H1 (cell line): ENCODE measurements at regions not wholly inside any gene's neighbourhood (a gene's known extent, or its start where the extent isn't known, plus 50 kb on each side); places are given as distances from the start of the nearest gene placed in this dataset.

Source experiments
- CTCF ChIA-PET: fragments of 300-600 bp; sonication (Branson Sonifier 250); formaldehyde crosslinking; loops from one replicate; lab custom pipeline; 2021; ENCODE audit not compliant: partially characterized antibody; lab: Charles Lee
- POLR2A ChIA-PET: fragments of 300-600 bp; sonication (Branson Sonifier 250); formaldehyde crosslinking; loops from one replicate; lab custom pipeline; 2021; ENCODE audit warnings: inconsistent platforms; ENCODE audit not compliant: partially characterized antibody; lab: Charles Lee
- DNase-seq, 2 experiments: peaks; one replicate each; pipeline versions ENCODE4 v3.0.0 to v3.0.0-alpha.2; 2010 to 2022; ENCODE audit warnings: low spot score in 2 of 2, low read depth in 1 of 2, mixed read lengths in 1 of 2
- FAIRE-seq: peaks from 2 replicates; lab custom pipeline; 2011; peaks lifted over from hg19 to GRCh38; lab: Jason Lieb, UNC
- H2AFZ ChIP-seq: 2 replicates; pipeline ENCODE4 v1.8.1; 2012; ENCODE audit warnings: low read length, inconsistent platforms
- H2AK5ac ChIP-seq: 2 replicates; pipeline ENCODE4 v1.6.1; 2013; ENCODE audit warnings: low read depth, low read length
- H2BK120ac ChIP-seq: replicated peaks from 2 replicates; pipeline ENCODE3; 2013; ENCODE audit warnings: low read depth, low read length, inconsistent platforms
- H2BK12ac ChIP-seq: 2 replicates; pipeline ENCODE4 v1.6.1; 2013; ENCODE audit warnings: low read depth, low read length
- H2BK15ac ChIP-seq: 2 replicates; pipeline ENCODE4 v1.6.1; 2013; ENCODE audit warnings: low read length
- H2BK20ac ChIP-seq: 2 replicates; pipeline ENCODE4 v1.6.1; 2013; ENCODE audit warnings: low read length
- H2BK5ac ChIP-seq: 2 replicates; pipeline ENCODE4 v1.6.1; 2013; ENCODE audit warnings: low read depth, low read length
- H3K14ac ChIP-seq: 2 replicates; pipeline ENCODE4 v1.6.1; 2013; ENCODE audit warnings: inconsistent platforms; ENCODE audit not compliant: insufficient read length
- H3K18ac ChIP-seq: 2 replicates; pipeline ENCODE4 v1.6.1; 2013; ENCODE audit warnings: low read length; ENCODE audit errors: extremely low read depth
- H3K23ac ChIP-seq: 2 replicates; pipeline ENCODE4 v1.6.1; 2013; ENCODE audit warnings: inconsistent platforms; ENCODE audit not compliant: insufficient read length
- H3K23me2 ChIP-seq: 2 replicates; pipeline ENCODE4 v1.6.1; 2013; ENCODE audit warnings: low read depth, low read length
- H3K27ac ChIP-seq: 2 replicates; pipeline ENCODE4 v1.6.1; 2011; ENCODE audit warnings: low read depth, low read length, inconsistent platforms
- H3K27me3 ChIP-seq, 4 experiments: replicated peaks in 1 of 4; 1 replicate in 1 of 4; 2 replicates in 3 of 4; pipeline versions ENCODE4 v1.6.1 to v1.8.1; 2011 to 2013; ENCODE audit warnings: low read length in 3 of 4, mild to moderate bottlenecking in 3 of 4, inconsistent platforms in 2 of 4, mixed read lengths in 2 of 4, moderate library complexity in 1 of 4; ENCODE audit not compliant: control insufficient read depth in 3 of 4, insufficient read depth in 3 of 4; ENCODE audit errors: extremely low read depth in 1 of 4
- H3K36me3 ChIP-seq, 4 experiments: 2 replicates each; pipeline versions ENCODE4 v1.6.1 to v1.8.1; 2011 to 2013; ENCODE audit warnings: mild to moderate bottlenecking in 4 of 4, low read length in 3 of 4, moderate library complexity in 2 of 4, control low read depth in 1 of 4, inconsistent platforms in 1 of 4; ENCODE audit not compliant: insufficient read depth in 4 of 4, control insufficient read depth in 2 of 4
- H3K4ac ChIP-seq: replicated peaks from 2 replicates; pipeline ENCODE3; 2013; ENCODE audit warnings: low read length, low read depth, mixed read lengths, inconsistent platforms; ENCODE audit not compliant: insufficient read length
- H3K4me1 ChIP-seq, 4 experiments: replicated peaks in 1 of 4; 1 replicate in 1 of 4; 2 replicates in 3 of 4; pipeline versions ENCODE4 v1.6.1 to v1.8.1; 2011 to 2013; ENCODE audit warnings: low read length in 3 of 4, inconsistent platforms in 2 of 4, mixed read lengths in 1 of 4; ENCODE audit not compliant: insufficient read depth in 4 of 4, control insufficient read depth in 3 of 4
- H3K4me2 ChIP-seq, 2 experiments: 2 replicates each; pipeline versions ENCODE4 v1.6.1 to v1.8.1; 2011 to 2013; ENCODE audit warnings: low read depth in 2 of 2, low read length in 2 of 2, control low read depth in 1 of 2, inconsistent platforms in 1 of 2, mild to moderate bottlenecking in 1 of 2; ENCODE audit not compliant: insufficient read depth in 1 of 2
- H3K4me3 ChIP-seq, 4 experiments: fragments of 200-600, 300-600 bp in 1 of 4; sonication (generic), shearing (Covaris generic), sonication (Bioruptor Twin) in 1 of 4; 2 replicates each; pipeline versions ENCODE4 v1.5.1 to v1.8.1; 2011 to 2016; ENCODE audit warnings: low read length in 4 of 4, low read depth in 3 of 4, control low read depth in 2 of 4, inconsistent platforms in 2 of 4, mild to moderate bottlenecking in 2 of 4, mixed read lengths in 1 of 4, moderate library complexity in 1 of 4; ENCODE audit not compliant: insufficient read depth in 2 of 4; ENCODE audit errors: extremely low read depth in 1 of 4
- H3K56ac ChIP-seq: replicated peaks from 2 replicates; pipeline ENCODE3; 2013; ENCODE audit warnings: low read depth, mild to moderate bottlenecking, mixed read lengths, low read length, inconsistent platforms; ENCODE audit not compliant: insufficient read length
- H3K79me1 ChIP-seq: 2 replicates; pipeline ENCODE4 v1.6.1; 2013; ENCODE audit warnings: low read depth, low read length, control low read depth
- H3K79me2 ChIP-seq, 2 experiments: 2 replicates each; pipeline versions ENCODE4 v1.6.1 to v1.8.1; 2012 to 2013; ENCODE audit warnings: low read length in 2 of 2, mild to moderate bottlenecking in 2 of 2, inconsistent platforms in 1 of 2; ENCODE audit not compliant: insufficient read depth in 2 of 2, control insufficient read depth in 1 of 2
- H3K9ac ChIP-seq, 4 experiments: replicated peaks in 1 of 4; 1 replicate in 1 of 4; 2 replicates in 3 of 4; pipeline versions ENCODE4 v1.6.1 to v1.8.1; 2011 to 2013; ENCODE audit warnings: low read depth in 3 of 4, low read length in 3 of 4, control low read depth in 2 of 4, mild to moderate bottlenecking in 2 of 4, moderate library complexity in 2 of 4, inconsistent platforms in 1 of 4; ENCODE audit errors: extremely low read depth in 1 of 4
- H3K9me3 ChIP-seq, 2 experiments: 2 replicates each; pipeline versions ENCODE4 v1.6.1 to v1.8.1; 2012 to 2013; ENCODE audit warnings: mild to moderate bottlenecking in 2 of 2, moderate library complexity in 2 of 2, control low read depth in 1 of 2, inconsistent platforms in 1 of 2, low read depth in 1 of 2, low read length in 1 of 2, mixed read lengths in 1 of 2; ENCODE audit not compliant: insufficient read depth in 2 of 2
- H4K20me1 ChIP-seq, 2 experiments: replicated peaks in 1 of 2; 2 replicates each; pipeline versions ENCODE3 to v1.8.1; 2011 to 2013; ENCODE audit warnings: inconsistent platforms in 2 of 2, low read length in 2 of 2, mild to moderate bottlenecking in 1 of 2; ENCODE audit not compliant: insufficient read depth in 2 of 2, control insufficient read depth in 1 of 2
- H4K5ac ChIP-seq: 2 replicates; pipeline ENCODE4 v1.6.1; 2013; ENCODE audit warnings: low read length, low read depth, mixed read lengths, inconsistent platforms; ENCODE audit not compliant: insufficient read length
- H4K8ac ChIP-seq: 2 replicates; pipeline ENCODE4 v1.8.0; 2013; ENCODE audit warnings: mild to moderate bottlenecking, moderate library complexity, low read length, inconsistent platforms; ENCODE audit not compliant: insufficient read depth; ENCODE audit errors: extremely low read depth
- H4K91ac ChIP-seq: replicated peaks from 2 replicates; pipeline ENCODE3; 2013; ENCODE audit warnings: low read length, mixed read lengths, inconsistent platforms; ENCODE audit not compliant: insufficient read length
- ATF2 ChIP-seq: IDR thresholded peaks from 2 replicates; pipeline ENCODE4 v1.6.1; 2012; ENCODE audit warnings: low read length, inconsistent platforms
- ATF3 ChIP-seq: IDR thresholded peaks from 2 replicates; pipeline ENCODE4 v1.6.1; 2011; ENCODE audit warnings: low read depth, mild to moderate bottlenecking, low read length; ENCODE audit not compliant: insufficient read depth
- BCL11A ChIP-seq, 2 experiments: IDR thresholded peaks; one replicate each; pipeline ENCODE4 v1.6.1; 2011; ENCODE audit warnings: low read depth in 2 of 2, low read length in 2 of 2, mild to moderate bottlenecking in 2 of 2
- CBX8 ChIP-seq: fragments of 300-800, 300-1000 bp; sonication (generic); IDR thresholded peaks from 2 replicates; pipeline ENCODE4 v1.7.1; 2016; ENCODE audit warnings: low read depth, low read length, borderline replicate concordance
- EP300 ChIP-seq, 2 experiments: IDR thresholded peaks; 1 replicate in 1 of 2; 2 replicates in 1 of 2; pipeline ENCODE4 v1.6.1; 2011 to 2012; ENCODE audit warnings: low read depth in 2 of 2, low read length in 2 of 2, mild to moderate bottlenecking in 2 of 2, borderline replicate concordance in 1 of 2, inconsistent platforms in 1 of 2, moderate library complexity in 1 of 2
- GTF2F1 ChIP-seq: IDR thresholded peaks from 2 replicates; pipeline ENCODE4 v1.6.1; 2012; ENCODE audit warnings: low read depth, low read length, improper control_type of control experiment, borderline replicate concordance
- NRF1 ChIP-seq: IDR thresholded peaks from 2 replicates; pipeline ENCODE4 v1.6.1; 2011; ENCODE audit warnings: mild to moderate bottlenecking, low read depth, low read length, improper control_type of control experiment
- POLR2A ChIP-seq, 2 experiments: IDR thresholded peaks; 1 replicate in 1 of 2; 2 replicates in 1 of 2; pipeline ENCODE4 v1.6.1; 2011; ENCODE audit warnings: low read depth in 2 of 2, low read length in 2 of 2, mild to moderate bottlenecking in 2 of 2; ENCODE audit errors: control extremely low read depth in 1 of 2
- POLR2AphosphoS5 ChIP-seq: IDR thresholded peaks from 2 replicates; pipeline ENCODE4 v1.6.1; 2011; ENCODE audit warnings: low read depth, low read length
- SAP30 ChIP-seq: fragments of 300-600 bp; sonication (generic); IDR thresholded peaks from 2 replicates; pipeline ENCODE4 v1.7.1; 2012; ENCODE audit warnings: low read length, moderate library complexity, mild to moderate bottlenecking, inconsistent platforms; ENCODE audit not compliant: insufficient read depth, insufficient replicate concordance
- SRF ChIP-seq: IDR thresholded peaks from 2 replicates; pipeline ENCODE4 v1.6.1; 2011; ENCODE audit warnings: mild to moderate bottlenecking, low read depth, low read length, moderate library complexity
- TAF1 ChIP-seq: IDR thresholded peaks from 2 replicates; pipeline ENCODE4 v1.6.1; 2011; ENCODE audit warnings: mild to moderate bottlenecking, low read depth, low read length
- TBP ChIP-seq: IDR thresholded peaks from 2 replicates; pipeline ENCODE4 v1.6.1; 2011; ENCODE audit warnings: low read depth, low read length, improper control_type of control experiment
- WGBS, 2 experiments: shearing (Covaris generic) in 1 of 2; methylation state at CpG; one replicate each; pipeline versions ENCODE4 v1.1.6 to v1.1.7; 2013 to 2015; ENCODE audit warnings: low lambda C conversion rate in 2 of 2, mixed read lengths in 2 of 2, inconsistent platforms in 1 of 2, low coverage in 1 of 2, missing lambda C conversion rate in 1 of 2; ENCODE audit not compliant: insufficient replicate concordance in 2 of 2, insufficient coverage in 1 of 2, insufficient read length in 1 of 2; ENCODE audit errors: extremely low coverage in 1 of 2, missing lambda C conversion rate in 1 of 2; 5-methylcytosine and 5-hydroxymethylcytosine counted together

GRCh38 chr15:31555022-31555421 is 228.4 kb downstream of the KLF13 start:
- CTCF ChIA-PET = no interaction called here
- no peak overlapping the region for H4K91ac ChIP-seq
- H3K23me2 ChIP-seq = no peaks in the 10 kb centered on the region; the same call in 1 of the 2 replicates
- H3K4me1 ChIP-seq = no peaks in the 10 kb centered on the region
- H3K4ac ChIP-seq = no peak overlapping the region
- no peak for FAIRE-seq
- no peak overlapping the region for H4K8ac ChIP-seq
- DNase-seq = no peak
- no peak overlapping the region for H3K18ac ChIP-seq
- no peak overlapping the region for H2BK120ac ChIP-seq
- H3K79me2 ChIP-seq = no peaks in the 10 kb centered on the region; a peak in 1 of 4 replicates
- no peak overlapping the region for H3K4me2 ChIP-seq
- peaks cover 0 to 4% of the 10 kb centered on the region in 2 experiments for H4K20me1 ChIP-seq
- H3K27ac ChIP-seq = no peak overlapping the region
- H2BK12ac ChIP-seq = no peak overlapping the region
- TF ChIP-seq SAP30 (no peak), POLR2A (IDR thresholded peaks at IDR 0.05; ENCODE audit: control extremely low read depth in 1 of 2, low read depth in 2 of 2, low read length in 2 of 2) (no peak), ATF2 (no peak), POLR2AphosphoS5 (no peak), TBP (no peak), TAF1 (no peak), CBX8 (no peak), ATF3 (no peak), NRF1 (no peak), SRF (no peak), BCL11A (IDR thresholded peaks at IDR 0.05; ENCODE audit: low read depth in 2 of 2, low read length in 2 of 2) (no peak), EP300 (IDR thresholded peaks at IDR 0.05; ENCODE audit: borderline replicate concordance in 1 of 2, low read depth in 2 of 2, low read length in 2 of 2) (no peak), GTF2F1 (no peak)
- no peak overlapping the region for H4K5ac ChIP-seq
- no peak overlapping the region for H2BK20ac ChIP-seq
- H2BK5ac ChIP-seq = no peak overlapping the region
- H2AK5ac ChIP-seq = no peak overlapping the region
- no peak overlapping the region for H3K23ac ChIP-seq
- no peak overlapping the region for H2AFZ ChIP-seq
- no peaks in the 10 kb centered on the region for H3K27me3 ChIP-seq
- H2BK15ac ChIP-seq = no peak overlapping the region
- POLR2A ChIA-PET = no interaction called here
- no peak overlapping the region for H3K56ac ChIP-seq
- no peak overlapping the region for H3K14ac ChIP-seq
- 100% methylated on average over 3 of the region's 3 CpGs; no CpG with 5 or more reads in 1 of the 2 experiments for WGBS, 2 experiments
- no peak overlapping the region for H3K9ac ChIP-seq
- no peaks in the 10 kb centered on the region for H3K9me3 ChIP-seq
- no peaks in the 10 kb centered on the region for H3K36me3 ChIP-seq
- no peak overlapping the region for H3K4me3 ChIP-seq
- H3K79me1 ChIP-seq = no peaks in the 10 kb centered on the region
